ENCODE measurements at regions not wholly inside any gene's neighbourhood (a gene's known extent, or its start where the extent isn't known, plus 50 kb on each side); places are given as distances from the start of the nearest gene placed in this dataset.

- no peak for DNase-seq (ENCODE audit: low read depth in 2 of 2)
Observed at GRCh38 chr2:123209202-123209601, 815.9 kb upstream of the CNTNAP5 start.

- no peak for DNase-seq (ENCODE audit: low read depth in 2 of 2)
Observed at GRCh38 chr2:123211181-123211580, 813.9 kb upstream of the CNTNAP5 start.

- no peak for DNase-seq (ENCODE audit: low read depth in 2 of 2)
Observed at GRCh38 chr2:123245156-123245555, 779.9 kb upstream of the CNTNAP5 start.

DNA sequence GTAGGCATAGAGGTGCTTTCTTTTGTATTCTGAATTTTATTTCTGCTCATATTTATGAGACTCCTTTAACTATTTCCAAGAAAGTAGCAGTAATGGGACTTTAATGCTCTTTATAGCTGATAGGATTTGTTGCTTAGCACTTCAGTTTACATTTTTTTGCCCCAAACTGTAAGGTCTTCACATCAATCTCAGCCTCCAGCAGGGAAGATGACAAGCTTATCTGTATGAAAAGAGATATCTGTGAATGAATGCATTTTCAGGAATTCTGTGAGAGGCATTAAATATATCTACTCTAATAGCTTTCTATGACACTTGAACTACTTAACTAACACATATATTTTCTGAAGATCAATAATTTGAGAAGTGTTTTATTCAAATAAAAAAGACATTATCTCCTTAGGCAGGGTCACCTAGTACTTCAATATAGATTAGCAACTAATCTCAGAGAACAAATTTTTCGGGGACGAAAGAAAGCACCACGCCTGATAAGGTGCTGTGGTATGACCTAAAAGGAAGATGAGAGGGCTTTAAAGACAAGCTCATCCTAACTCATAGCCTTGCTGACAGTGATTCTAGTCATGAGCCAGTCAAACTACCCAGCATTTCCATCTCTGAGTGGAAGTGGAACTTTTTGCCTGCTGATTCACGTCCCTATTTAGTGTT lies 766.1 kb upstream of the CNTNAP5 start:
- DNase-seq (ENCODE audit: low read depth in 2 of 2): no peak

- DNase-seq (ENCODE audit: low read depth in 2 of 2): no peak
Observed at GRCh38 chr2:123262856-123263255, 762.2 kb upstream of the CNTNAP5 start.

- no peak for DNase-seq (ENCODE audit: low read depth in 2 of 2)
Observed at GRCh38 chr2:123283431-123283830, 741.7 kb upstream of the CNTNAP5 start.

- DNase-seq (ENCODE audit: low read depth in 2 of 2): no peak
Observed at GRCh38 chr2:123303731-123304130, 721.4 kb upstream of the CNTNAP5 start.
